EL (cell line): ENCODE measurements at regions not wholly inside any gene's neighbourhood (a gene's known extent, or its start where the extent isn't known, plus 50 kb on each side); places are given as distances from the start of the nearest gene placed in this dataset.
"Not testable (repeated sequence)": the region's sequence is repeated elsewhere in the genome, so short reads cannot be mapped to it uniquely, and the experiment has no call there.

Experiments
- DNase-seq: peaks from one replicate; pipeline ENCODE4 v3.0.0-alpha.2; 2016

DNA sequence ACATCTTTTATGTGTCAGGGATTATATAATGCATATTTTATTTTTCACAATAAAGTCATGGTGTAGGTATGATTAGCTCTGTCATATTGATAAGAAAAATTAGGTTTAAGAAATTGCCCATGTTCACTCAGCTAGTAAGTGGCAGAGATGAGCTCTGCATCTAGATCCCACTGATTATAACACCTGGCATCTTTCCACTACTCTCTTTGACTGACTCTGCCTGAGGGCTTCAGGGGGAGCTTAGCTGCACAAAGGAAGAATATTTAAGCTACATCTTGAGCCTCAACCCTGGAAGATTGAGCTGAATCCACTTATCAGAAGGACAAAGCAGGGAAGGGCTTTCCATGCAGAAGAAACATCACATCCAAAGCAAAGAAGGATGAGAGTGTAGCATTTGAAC lies 190.4 kb downstream of the MIS18A start:
- no peak for DNase-seq

DNA sequence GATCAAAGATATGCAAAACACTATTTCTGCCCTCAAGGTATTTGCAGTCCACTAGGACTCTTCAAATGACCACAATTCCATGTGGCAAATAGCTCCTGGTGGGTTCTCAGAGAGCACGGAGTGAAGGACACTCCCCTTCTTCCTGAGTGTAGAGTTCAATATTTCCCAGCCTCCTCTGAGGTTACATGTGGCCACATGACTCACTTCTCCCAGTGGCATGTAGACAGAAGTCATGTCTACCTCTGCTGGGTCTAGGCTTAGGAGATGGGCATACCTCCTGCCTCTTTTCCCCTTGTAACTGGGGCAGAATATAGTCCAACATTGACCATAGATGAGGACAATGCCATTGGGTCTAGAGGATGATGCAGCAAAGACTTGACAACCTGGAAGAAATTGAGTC lies 191.4 kb downstream of the MIS18A start:
- no peak for DNase-seq

DNA sequence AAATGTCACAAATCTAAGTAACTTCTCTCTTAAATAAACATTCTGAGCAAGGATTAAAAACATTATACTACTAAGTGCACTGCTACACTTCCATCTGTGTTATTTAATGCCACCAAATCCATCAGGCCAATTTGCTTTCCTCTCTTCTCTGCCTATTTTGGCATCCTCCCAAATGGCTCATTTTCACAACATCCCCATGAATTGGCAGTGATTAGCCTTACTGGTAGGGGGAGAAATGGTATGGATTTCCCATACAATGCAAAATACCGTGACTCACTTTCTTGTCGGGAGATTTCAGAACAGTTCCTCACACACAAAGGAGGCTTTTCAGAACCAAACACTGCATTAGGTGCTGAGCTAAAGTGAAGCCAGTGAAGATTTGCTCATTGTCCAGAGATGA lies 195.7 kb downstream of the MIS18A start:
- no peak for DNase-seq

DNA sequence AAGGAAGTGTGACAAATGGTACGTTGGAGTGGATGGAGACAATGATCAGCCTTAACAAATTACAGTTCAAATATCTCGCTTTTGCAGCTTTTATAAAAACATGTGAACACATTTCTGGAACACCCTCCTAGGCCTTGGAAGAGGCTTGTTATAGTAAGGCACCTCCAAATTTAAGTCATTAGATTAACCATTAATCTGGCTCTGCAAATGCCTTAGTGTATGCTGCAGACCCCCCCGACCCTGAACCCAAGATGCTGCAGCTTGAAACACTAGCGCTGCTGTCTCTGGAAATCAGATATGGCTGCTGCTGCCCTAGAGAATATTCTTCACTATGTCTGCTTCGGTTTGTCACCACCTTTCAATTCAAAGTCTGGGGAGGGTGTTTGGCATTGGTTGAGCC lies 196.4 kb downstream of the MIS18A start:
- DNase-seq: no peak

DNA sequence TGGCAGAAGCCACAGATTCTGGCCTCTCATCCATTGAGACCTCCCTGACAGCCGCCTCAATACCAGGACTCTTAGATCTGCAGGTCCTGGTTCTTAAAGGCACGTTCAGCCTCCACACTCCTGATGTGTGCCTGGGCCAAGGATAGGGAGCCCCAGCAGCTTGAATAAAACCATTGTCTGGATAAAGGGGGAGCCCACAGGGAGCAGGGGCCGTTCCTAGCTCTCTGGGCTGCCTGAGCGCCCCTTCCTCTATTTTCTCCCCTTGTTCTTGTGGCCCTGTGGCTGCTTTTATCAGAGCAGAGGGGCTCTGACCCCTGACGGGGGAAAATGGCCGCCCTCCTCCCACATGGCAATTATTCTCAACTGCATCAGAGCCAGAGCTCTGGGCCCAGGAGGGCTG lies 200.8 kb downstream of the HUNK start:
- no peak for DNase-seq

DNA sequence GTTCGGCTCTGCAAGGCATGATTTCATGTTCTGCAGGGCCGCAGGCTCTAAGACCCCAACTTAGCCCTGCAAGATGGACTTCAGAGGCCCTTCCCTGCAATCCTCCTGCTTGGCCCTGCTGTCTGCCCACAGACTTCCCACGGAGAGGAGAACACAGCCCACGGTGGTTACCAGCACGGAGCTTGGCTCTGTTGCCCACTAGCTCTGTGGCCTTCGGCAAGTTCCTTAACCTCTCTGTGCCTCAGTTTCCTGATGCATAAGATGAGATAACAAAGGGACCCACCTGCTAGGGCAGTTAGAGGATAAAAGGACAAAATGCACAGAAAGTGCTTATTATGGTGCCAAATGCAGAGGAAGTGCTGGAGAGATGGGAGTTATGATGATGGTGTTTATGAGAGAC lies 200.4 kb downstream of the HUNK start:
- no peak for DNase-seq

DNA sequence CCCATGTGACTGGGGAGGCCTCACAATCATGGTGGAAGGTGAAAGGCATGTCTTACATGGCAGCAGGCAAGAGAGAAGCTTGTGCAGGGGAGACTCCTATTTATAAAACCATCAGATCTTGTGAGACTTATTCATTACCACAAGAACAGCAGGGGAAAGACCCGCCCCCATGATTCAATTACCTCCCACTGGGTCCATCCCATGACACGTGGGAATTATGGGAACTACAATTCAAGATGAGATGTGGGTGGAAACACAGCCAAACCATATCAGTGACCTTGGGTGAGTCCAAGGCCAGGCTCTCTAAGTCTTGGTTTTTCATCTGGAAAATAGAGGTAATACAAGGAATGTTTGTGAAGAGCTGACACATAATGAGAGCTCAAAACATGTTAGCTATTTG lies 198.8 kb downstream of the HUNK start:
- DNase-seq: not testable (repeated sequence)

DNA sequence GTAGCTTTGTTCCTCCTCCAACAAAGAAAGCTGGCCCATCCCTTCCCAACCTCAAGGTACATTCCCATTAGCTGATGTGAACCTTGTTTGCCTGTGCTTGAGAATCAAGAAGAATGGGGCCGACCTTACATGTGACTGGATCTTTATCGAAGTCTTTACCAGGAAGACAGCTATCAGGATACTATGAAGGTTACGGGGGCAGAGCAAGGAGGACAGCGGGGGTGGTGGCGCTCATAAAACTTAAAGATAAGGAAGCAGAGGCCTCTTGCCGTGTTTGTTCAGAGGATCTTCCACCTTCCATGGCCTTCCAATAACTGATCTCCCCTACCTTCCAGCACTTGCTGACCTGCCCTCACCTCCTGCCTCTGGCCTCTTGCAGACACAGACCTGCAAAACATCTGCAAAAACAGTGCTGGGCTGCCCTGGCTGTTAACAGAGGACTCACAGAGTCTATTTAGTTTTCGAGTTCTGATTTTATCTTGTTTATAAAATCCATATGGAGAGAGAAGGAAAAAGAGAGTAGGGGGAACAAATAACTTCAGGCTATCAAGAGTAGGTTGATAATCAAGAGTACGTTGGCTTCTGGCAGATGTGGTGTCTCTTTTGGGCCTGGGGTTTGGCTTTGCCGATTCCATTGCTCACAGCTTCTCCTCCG lies 198.0 kb downstream of the HUNK start:
- no peak for DNase-seq

DNA sequence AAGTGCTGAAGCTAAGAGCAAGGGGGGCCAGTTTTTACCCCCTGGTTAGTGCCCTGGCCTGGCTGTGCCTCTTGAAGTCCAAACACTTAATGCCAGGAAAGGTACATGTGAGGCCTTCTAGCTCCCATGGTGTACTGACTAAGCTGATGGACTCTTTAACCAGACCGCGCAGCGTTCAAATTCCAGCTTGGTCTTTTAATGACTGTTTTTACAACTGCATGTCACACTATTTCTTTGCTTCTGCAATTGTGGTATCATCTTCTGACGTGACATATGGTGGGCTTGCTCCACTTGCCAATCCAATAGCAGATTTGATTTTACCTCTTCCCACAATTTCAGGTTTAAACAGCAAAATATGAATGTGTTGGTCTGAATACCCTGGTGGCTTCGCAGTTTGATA lies 197.3 kb downstream of the HUNK start:
- no peak for DNase-seq

DNA sequence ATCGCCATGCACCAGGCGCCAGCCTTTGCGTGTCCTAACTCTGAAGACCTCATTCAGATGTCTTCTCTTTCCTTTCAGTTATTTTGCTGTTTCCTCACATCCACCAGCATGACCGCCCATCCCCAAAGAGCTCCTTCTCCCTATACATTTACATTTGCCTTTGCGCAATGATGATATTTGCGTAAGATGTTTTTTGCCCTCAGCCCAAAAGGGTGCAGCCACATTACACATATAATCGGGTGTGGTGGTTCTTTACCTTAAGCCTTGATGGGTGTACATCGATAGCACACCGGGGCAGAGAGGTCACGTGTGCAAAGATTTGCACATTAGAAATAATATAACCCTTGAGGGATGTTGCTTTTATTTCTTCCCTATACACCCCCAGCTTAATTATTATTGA lies 192.8 kb downstream of the HUNK start:
- no peak for DNase-seq

DNA sequence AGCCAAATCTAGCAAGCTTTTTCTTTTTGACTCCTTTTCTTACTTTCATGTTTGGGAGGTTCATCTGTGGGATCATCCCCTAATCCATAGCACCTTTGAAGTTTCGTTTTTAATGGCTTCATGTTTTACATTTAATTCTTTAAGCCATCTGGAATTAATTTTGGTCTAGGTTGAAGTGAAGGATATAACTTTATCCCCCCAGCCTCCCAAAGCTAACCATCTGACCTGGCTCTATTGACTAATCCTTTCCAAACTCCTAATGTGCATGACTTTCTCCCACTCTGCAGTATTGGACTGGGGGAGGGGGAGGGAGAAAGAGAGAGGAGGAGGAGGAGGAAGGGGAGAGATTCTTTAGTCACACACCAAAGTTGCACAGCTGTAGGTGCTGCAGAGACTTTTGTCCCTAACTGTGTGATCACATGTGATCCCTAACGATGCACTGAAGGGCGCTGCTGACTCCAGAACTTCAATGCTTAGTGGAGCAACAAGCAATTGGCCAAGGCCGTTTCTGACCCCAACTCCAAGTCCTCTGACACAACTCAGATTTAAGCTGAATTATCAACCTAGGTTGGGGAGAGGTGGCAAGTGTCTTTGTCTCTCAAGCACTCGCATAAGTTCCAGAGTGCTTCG lies 191.6 kb downstream of the HUNK start:
- no peak for DNase-seq

DNA sequence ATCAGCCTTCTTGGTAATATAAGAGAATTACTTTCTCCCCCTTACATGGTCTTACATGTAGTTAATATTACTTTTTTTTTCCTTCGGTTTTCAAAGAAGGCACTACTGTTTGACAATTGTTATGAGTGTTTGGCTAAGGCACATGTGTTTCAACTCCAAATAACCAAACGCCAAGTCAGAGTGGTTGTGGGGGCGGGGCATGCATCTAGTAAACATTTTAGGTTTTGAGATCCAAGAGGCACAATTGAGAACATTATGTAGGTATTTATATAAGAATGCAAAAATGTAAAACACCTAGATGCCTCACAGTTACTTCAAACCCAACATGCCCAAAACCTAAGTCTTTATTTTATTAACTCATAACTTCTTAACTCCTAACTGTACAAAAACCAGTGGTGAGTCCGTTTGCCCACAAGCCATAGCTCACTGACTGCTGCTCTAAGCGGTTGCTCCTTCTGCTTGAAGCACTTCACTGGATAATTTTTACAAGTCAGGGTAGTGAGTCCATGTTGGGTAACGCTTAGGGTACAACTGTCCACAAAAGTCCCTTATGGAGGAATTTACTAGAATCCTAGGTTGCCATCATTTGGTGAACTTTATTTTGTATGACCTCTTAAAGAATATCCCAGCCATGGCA lies 189.9 kb downstream of the HUNK start:
- no peak for DNase-seq

DNA sequence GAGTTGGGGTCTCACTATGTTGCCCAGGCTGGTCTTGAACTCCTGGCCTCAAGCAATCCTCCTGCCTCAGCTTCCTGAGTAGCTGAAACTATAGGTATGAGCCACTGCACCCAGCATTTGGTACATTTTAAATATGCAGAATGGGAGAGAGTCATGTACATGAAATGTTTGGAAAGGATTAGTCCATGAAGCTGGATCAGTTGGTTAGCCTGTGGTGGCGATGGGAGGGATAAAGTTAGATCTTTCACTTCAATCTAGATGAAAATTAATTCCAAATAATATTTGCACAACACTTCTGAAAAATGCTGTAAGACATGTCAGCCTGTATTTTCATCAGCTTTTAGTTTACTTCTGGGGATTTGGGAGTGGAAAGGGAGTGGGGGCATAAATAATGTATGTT lies 188.9 kb downstream of the HUNK start:
- DNase-seq: no peak

DNA sequence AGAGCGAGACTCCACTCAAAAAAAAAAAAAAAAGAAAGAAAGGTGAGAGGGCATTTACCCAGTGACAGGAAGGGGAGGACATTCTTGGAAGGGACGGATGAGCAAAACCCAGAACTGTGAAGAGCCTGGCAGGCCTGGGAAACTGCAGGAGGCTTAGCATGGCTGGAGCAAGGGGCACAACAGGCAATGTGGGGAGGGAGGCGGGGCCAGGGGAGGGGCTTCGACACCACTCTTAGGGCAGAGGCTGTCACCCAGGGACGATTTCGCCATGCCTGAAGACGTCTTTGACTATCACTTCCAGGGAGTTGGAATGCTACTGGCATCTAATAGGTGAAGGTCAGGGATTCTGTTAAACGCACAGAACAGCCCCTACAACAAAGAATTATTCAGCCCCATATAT lies 184.0 kb downstream of the HUNK start:
- DNase-seq: no peak

DNA sequence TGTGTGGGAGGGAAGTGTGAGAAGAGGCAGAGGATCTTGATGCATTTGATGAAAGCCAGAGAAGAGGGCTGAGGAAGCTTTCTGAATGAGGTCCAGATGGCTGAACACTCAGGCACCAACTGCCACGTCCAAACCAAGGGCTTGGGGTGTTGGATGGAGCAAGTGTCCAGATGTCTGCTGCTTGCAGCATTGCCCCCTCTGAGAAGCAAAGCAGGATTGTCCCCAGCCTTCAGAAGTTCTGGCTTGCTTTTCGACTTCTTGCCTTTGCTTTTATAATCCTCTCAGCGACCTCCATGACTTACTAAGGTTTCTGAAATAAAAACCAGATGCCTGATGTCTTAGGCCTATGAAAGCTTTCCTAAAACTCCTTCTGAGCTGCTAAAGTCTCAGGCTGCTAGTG lies 182.5 kb downstream of the HUNK start:
- DNase-seq: no peak
